NCI-H1092 treated with DMSO at 0.1 percent for 48 hours (cell line): ENCODE measurements at regions not wholly inside any gene's neighbourhood (a gene's known extent, or its start where the extent isn't known, plus 50 kb on each side); places are given as distances from the start of the nearest gene placed in this dataset.

Experiments used
- DNase-seq: peaks from one replicate; lab custom pipeline; 2025; lab: John Stamatoyannopoulos, UW

GRCh38 chr14:56501909-56502530 is 77.6 kb upstream of the TMEM260 start:
- no peak for DNase-seq

DNA sequence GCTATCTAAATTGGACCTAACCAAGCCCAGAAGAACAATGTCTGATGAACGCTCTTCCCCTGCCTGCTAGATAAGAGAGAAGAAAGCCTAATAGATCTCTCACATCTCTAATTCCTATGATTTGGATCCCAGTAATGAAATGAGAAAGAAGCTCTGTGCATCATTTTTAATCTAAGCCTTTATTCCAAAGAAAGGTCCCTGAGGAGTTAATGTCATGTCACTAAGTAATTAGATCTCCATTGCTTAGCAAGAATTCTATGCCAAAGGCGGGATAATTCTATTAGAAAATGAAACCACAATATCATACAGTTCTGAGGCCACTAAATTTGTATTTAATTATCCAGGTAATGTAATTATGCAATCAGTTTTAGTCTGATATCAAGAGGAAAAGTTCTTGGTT is 74.2 kb upstream of the TMEM260 start:
- no peak for DNase-seq

DNA sequence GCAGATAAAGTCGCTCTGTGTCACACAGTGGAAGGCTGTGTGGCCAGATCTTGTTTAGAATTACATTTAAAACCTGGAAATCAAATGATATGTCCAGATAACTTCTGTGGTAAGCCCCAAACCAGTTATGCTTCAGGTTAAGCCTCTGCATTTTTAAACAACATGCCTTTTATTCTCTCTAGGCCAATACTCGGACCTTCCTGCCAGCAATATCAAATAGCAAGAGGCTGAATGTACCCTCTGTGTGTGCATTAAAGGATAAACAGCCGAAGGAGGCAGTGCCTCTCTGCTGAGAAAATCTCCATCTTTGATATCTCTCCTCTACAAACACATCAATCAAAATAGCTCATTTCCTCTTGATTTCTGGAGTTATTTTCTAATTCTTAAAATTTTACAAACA is 67.1 kb upstream of the TMEM260 start:
- DNase-seq, result no peak

DNA sequence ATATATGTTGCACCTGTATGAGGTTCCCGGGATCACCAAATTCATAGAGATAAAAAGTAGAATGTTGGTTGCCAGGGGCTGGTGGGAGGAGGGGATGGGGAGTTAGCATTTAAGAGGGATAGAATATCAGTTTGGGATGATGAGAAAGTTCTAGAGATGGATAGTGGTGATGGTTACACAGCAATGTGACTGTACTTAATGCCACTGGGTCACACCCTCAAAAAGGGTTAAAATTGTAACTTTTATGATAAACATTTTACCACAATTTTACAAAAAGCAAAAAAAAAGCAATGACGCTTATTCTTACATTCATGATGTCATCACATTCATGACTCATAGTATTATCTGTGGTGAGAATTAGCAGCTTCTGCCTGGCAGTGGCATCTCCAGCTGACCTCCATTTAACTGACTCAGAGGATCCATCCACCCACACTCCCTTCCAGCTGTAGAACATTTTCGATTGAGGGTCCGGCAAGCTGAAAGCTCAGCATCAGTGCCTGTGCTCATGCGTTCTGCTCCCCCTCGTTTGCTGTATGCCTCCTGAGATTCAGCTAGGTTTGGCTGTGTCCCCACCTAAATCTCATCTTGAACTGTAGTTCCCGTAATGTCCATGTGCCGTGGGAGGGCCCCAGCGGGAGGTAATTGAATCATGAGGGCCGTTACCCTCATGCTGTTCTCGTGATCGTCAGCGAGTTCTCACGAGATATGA is 64.8 kb upstream of the TMEM260 start:
- no peak for DNase-seq

GRCh38 chr14:56515739-56516138 is 63.9 kb upstream of the TMEM260 start:
- no peak for DNase-seq

GRCh38 chr14:56522403-56522802 is 57.2 kb upstream of the TMEM260 start:
- no peak for DNase-seq

DNA sequence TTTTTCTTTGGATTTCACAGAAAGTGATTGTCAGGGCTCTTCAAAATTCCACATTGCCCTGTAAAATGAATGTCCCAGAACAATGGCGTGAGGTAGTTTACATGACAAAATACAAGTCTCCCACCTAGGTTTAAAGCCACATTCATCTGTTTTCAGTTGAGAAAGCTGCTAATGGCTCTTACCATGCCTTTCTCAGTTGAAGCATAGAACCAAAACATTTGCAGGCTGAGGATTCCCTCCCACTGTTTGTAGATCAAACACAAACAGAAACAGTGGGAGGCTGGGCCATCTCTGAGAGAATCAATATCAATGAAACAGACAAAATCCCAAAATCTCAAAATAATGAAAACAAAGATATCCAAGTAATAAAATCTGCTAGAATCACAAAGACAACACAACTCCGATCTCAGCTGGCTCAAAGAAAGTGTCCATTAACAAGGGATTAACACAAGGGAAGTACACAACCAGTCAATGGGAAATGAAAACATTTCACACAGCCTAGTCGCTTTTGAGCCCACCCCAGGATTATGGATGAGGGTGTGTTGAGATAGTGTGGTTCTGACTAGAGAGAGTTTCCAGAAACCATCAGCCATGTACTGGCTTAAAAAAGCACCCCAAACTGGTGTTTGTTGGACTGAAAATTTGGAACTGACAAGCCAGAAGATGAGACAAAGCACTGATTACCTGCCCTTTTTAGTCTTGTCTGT is 54.5 kb upstream of the TMEM260 start:
- DNase-seq, result no peak

- no peak for DNase-seq
These were observed 50.7 kb upstream of the TMEM260 start for GRCh38 chr14:56528927-56529326.
